ENCODE measurements at regions not wholly inside any gene's neighbourhood (a gene's known extent, or its start where the extent isn't known, plus 50 kb on each side); places are given as distances from the start of the nearest gene placed in this dataset.
A peak's percentile ranks its signal among the peaks of the same experiment; 100 is the strongest.

DNA sequence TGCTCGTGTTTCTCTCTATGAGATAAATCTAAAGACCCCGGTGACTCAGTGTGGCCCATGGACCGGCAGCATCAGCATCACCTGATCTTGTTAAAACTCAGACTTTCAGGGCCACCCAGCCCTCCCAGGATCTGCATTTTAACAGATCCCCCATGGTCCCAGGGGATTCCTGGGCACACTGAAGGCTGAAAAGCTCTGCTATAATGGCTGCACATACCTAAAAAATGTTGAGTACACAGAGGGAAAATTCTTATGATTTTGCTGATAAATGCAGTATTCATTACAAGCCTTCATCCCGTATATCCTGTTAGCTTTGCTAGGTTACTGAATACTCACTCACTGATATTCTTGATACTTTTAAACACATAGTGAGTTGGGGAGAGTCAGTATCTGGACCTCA is 200.5 kb downstream of the MYLK4 start:
- no peak overlapping the region for H3K27ac ChIP-seq (ENCODE audit: low read depth, low read length)
- H2AK5ac ChIP-seq (ENCODE audit: low read length): no peak overlapping the region
- H3K23ac ChIP-seq (ENCODE audit: low read length): no peak overlapping the region
- H2BK15ac ChIP-seq (replicated peaks; ENCODE audit: low read depth): no peak overlapping the region
- H3K56ac ChIP-seq (ENCODE audit: low read length): no peak overlapping the region
- H3K79me2 ChIP-seq (ENCODE audit: control insufficient read depth, insufficient read depth, low read length): no peaks in the 10 kb centered on the region
- H3K9ac ChIP-seq (ENCODE audit: low read length): no peak overlapping the region
- H4K8ac ChIP-seq (ENCODE audit: low read depth, low read length): no peak overlapping the region
- no peaks in the 10 kb centered on the region for H3K36me3 ChIP-seq (ENCODE audit: control insufficient read depth, insufficient read depth, low read length)
- H2BK120ac ChIP-seq (ENCODE audit: low read depth, low read length): no peak overlapping the region
- H4K5ac ChIP-seq (ENCODE audit: low read length): no peak overlapping the region
- no peak overlapping the region for H3K4ac ChIP-seq (ENCODE audit: low read depth, low read length)
- no peak overlapping the region for H3K4me2 ChIP-seq (ENCODE audit: low read length)
- H3K4me3 ChIP-seq (ENCODE audit: low read length): no peak overlapping the region
- H3K18ac ChIP-seq (ENCODE audit: low read length): no peak overlapping the region
- H2BK5ac ChIP-seq (ENCODE audit: low read length): no peak overlapping the region
- no peaks in the 10 kb centered on the region for H3K79me1 ChIP-seq (ENCODE audit: low read length)
- H3K27me3 ChIP-seq (ENCODE audit: insufficient read depth, low read length, poor library complexity): no peaks in the 10 kb centered on the region
- H3K4me1 ChIP-seq (ENCODE audit: control insufficient read depth, low read depth, low read length): peaks cover 2% of the 10 kb centered on the region
- DNase-seq: no peak
- whole genome bisulfite sequencing (ENCODE audit: extremely low coverage, insufficient coverage, low lambda C conversion rate): no CpG with 5 or more reads among the region's 4 CpGs

- no peak overlapping the region for H2BK5ac ChIP-seq (ENCODE audit: low read length)
- H3K18ac ChIP-seq (ENCODE audit: low read length): no peak overlapping the region
- H3K4me2 ChIP-seq (ENCODE audit: low read length): no peak overlapping the region
- H2BK15ac ChIP-seq (replicated peaks; ENCODE audit: low read depth): no peak overlapping the region
- no peaks in the 10 kb centered on the region for H3K27me3 ChIP-seq (ENCODE audit: insufficient read depth, low read length, poor library complexity)
- H3K56ac ChIP-seq (ENCODE audit: low read length): no peak overlapping the region
- no CpG with 5 or more reads among the region's 3 CpGs for WGBS (ENCODE audit: extremely low coverage, insufficient coverage, low lambda C conversion rate)
- H3K23ac ChIP-seq (ENCODE audit: low read length): no peak overlapping the region
- H2AK5ac ChIP-seq (ENCODE audit: low read length): no peak overlapping the region
- H3K4ac ChIP-seq (ENCODE audit: low read depth, low read length): no peak overlapping the region
- H3K9ac ChIP-seq (ENCODE audit: low read length): no peak overlapping the region
- no peak overlapping the region for H3K27ac ChIP-seq (ENCODE audit: low read depth, low read length)
- H4K5ac ChIP-seq (ENCODE audit: low read length): no peak overlapping the region
- H3K4me1 ChIP-seq (ENCODE audit: control insufficient read depth, low read depth, low read length): peaks cover 2% of the 10 kb centered on the region
- no peaks in the 10 kb centered on the region for H3K79me1 ChIP-seq (ENCODE audit: low read length)
- H2BK120ac ChIP-seq (ENCODE audit: low read depth, low read length): no peak overlapping the region
- H4K8ac ChIP-seq (ENCODE audit: low read depth, low read length): no peak overlapping the region
- no peak overlapping the region for H3K4me3 ChIP-seq (ENCODE audit: low read length)
- H3K36me3 ChIP-seq (ENCODE audit: control insufficient read depth, insufficient read depth, low read length): no peaks in the 10 kb centered on the region
- no peaks in the 10 kb centered on the region for H3K79me2 ChIP-seq (ENCODE audit: control insufficient read depth, insufficient read depth, low read length)
- peak; percentile 60 for DNase-seq
Observed at GRCh38 chr6:2549834-2550233, 200.9 kb downstream of the MYLK4 start.

DNA sequence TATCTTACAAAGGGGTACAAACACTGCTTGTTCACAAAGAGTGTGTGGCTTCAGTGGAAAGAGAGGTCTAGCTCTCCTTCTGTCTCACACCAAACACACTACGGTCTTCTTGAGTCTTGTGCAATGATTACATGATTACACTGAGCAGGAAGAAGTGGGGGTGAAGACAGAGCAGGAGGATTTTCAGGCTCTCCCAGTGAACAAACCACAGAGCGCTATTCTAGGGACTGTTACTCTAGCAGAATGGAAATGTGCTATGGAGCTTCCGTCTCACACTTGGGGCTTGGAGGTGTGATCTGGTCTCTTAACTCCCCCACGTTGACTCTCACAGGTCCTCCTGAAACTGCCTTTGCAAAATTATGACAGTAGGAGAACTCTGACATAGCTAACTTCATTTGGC is 203.4 kb downstream of the MYLK4 start:
- H3K79me1 ChIP-seq (ENCODE audit: low read length): no peaks in the 10 kb centered on the region
- no peak overlapping the region for H3K27ac ChIP-seq (ENCODE audit: low read depth, low read length)
- no peak overlapping the region for H2AK5ac ChIP-seq (ENCODE audit: low read length)
- no peaks in the 10 kb centered on the region for H3K79me2 ChIP-seq (ENCODE audit: control insufficient read depth, insufficient read depth, low read length)
- peaks cover 2% of the 10 kb centered on the region for H3K4me1 ChIP-seq (ENCODE audit: control insufficient read depth, low read depth, low read length)
- H2BK5ac ChIP-seq (ENCODE audit: low read length): no peak overlapping the region
- H3K9ac ChIP-seq (ENCODE audit: low read length): no peak overlapping the region
- no peak overlapping the region for H3K18ac ChIP-seq (ENCODE audit: low read length)
- no peak overlapping the region for H3K4ac ChIP-seq (ENCODE audit: low read depth, low read length)
- no CpG with 5 or more reads among the region's 4 CpGs for WGBS (ENCODE audit: extremely low coverage, insufficient coverage, low lambda C conversion rate)
- H2BK15ac ChIP-seq (replicated peaks; ENCODE audit: low read depth): no peak overlapping the region
- H4K5ac ChIP-seq (ENCODE audit: low read length): no peak overlapping the region
- no peak overlapping the region for H3K4me3 ChIP-seq (ENCODE audit: low read length)
- no peak overlapping the region for H2BK120ac ChIP-seq (ENCODE audit: low read depth, low read length)
- no peak overlapping the region for H4K8ac ChIP-seq (ENCODE audit: low read depth, low read length)
- H3K36me3 ChIP-seq (ENCODE audit: control insufficient read depth, insufficient read depth, low read length): no peaks in the 10 kb centered on the region
- no peaks in the 10 kb centered on the region for H3K27me3 ChIP-seq (ENCODE audit: insufficient read depth, low read length, poor library complexity)
- no peak for DNase-seq
- no peak overlapping the region for H3K56ac ChIP-seq (ENCODE audit: low read length)
- H3K23ac ChIP-seq (ENCODE audit: low read length): no peak overlapping the region
- no peak overlapping the region for H3K4me2 ChIP-seq (ENCODE audit: low read length)

GRCh38 chr6:2546901-2547300 is 203.8 kb downstream of the MYLK4 start:
- Histone ChIP-seq H4K8ac (ENCODE audit: low read depth, low read length) (no peak overlapping the region), H3K4me3 (ENCODE audit: low read length) (no peak overlapping the region), H3K18ac (ENCODE audit: low read length) (no peak overlapping the region), H3K4ac (ENCODE audit: low read depth, low read length) (no peak overlapping the region), H2BK15ac (replicated peaks; ENCODE audit: low read depth) (no peak overlapping the region), H3K56ac (ENCODE audit: low read length) (no peak overlapping the region), H3K27me3 (ENCODE audit: insufficient read depth, low read length, poor library complexity) (no peaks in the 10 kb centered on the region), H4K5ac (ENCODE audit: low read length) (no peak overlapping the region), H2BK5ac (ENCODE audit: low read length) (no peak overlapping the region), H2BK120ac (ENCODE audit: low read depth, low read length) (no peak overlapping the region), H3K27ac (ENCODE audit: low read depth, low read length) (no peak overlapping the region), H3K23ac (ENCODE audit: low read length) (no peak overlapping the region), H2AK5ac (ENCODE audit: low read length) (no peak overlapping the region), H3K9ac (ENCODE audit: low read length) (no peak overlapping the region), H3K79me1 (ENCODE audit: low read length) (no peaks in the 10 kb centered on the region), H3K36me3 (ENCODE audit: control insufficient read depth, insufficient read depth, low read length) (no peaks in the 10 kb centered on the region), H3K4me2 (ENCODE audit: low read length) (no peak overlapping the region), H3K4me1 (ENCODE audit: control insufficient read depth, low read depth, low read length) (peaks cover 2% of the 10 kb centered on the region), H3K79me2 (ENCODE audit: control insufficient read depth, insufficient read depth, low read length) (no peaks in the 10 kb centered on the region)
- no peak for DNase-seq
- WGBS (ENCODE audit: extremely low coverage, insufficient coverage, low lambda C conversion rate): 100% methylated on average over 1 of the region's 8 CpGs

DNA sequence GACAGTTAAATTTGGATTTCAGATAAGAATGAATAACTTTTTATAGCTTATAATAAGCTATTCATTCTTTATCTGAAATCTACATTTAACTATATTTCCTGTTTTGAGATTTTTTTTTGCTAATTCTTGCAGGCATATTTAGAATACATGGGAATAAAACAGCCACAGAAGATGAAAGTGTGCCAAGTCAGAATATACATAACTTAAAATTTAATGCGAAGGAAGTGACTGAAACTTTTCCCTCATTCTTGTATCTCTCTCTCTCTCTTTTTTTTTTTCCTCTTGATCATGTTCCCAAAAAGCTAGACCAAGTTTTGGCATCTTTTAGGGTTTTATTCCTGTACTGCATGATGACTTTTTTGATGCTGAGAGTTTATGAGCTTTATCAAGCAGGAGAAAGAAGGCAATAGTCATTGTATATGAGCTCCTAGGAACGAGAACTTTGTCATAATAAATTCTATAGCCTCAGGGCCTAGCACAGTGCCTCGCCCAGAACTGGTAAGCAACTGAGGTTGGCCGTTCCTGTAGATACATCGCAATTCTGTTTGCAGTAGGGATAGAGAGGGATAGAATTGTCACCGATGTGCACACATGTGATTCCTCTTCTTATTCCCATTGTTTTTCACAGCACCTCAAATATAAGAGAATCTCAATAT is 205.2 kb downstream of the MYLK4 start:
- Histone ChIP-seq H3K23ac (ENCODE audit: low read length) (no peak overlapping the region), H2BK5ac (ENCODE audit: low read length) (no peak overlapping the region), H4K5ac (ENCODE audit: low read length) (no peak overlapping the region), H3K36me3 (ENCODE audit: control insufficient read depth, insufficient read depth, low read length) (no peaks in the 10 kb centered on the region), H3K56ac (ENCODE audit: low read length) (no peak overlapping the region), H3K18ac (ENCODE audit: low read length) (no peak overlapping the region), H3K27me3 (ENCODE audit: insufficient read depth, low read length, poor library complexity) (no peaks in the 10 kb centered on the region), H3K9ac (ENCODE audit: low read length) (no peak overlapping the region), H2BK120ac (ENCODE audit: low read depth, low read length) (no peak overlapping the region), H3K4me2 (ENCODE audit: low read length) (no peak overlapping the region), H4K8ac (ENCODE audit: low read depth, low read length) (no peak overlapping the region), H3K4me3 (ENCODE audit: low read length) (no peak overlapping the region), H2AK5ac (ENCODE audit: low read length) (no peak overlapping the region), H3K27ac (ENCODE audit: low read depth, low read length) (no peak overlapping the region), H3K79me2 (ENCODE audit: control insufficient read depth, insufficient read depth, low read length) (no peaks in the 10 kb centered on the region), H3K4ac (ENCODE audit: low read depth, low read length) (no peak overlapping the region), H3K4me1 (ENCODE audit: control insufficient read depth, low read depth, low read length) (peaks cover 2% of the 10 kb centered on the region), H2BK15ac (replicated peaks; ENCODE audit: low read depth) (no peak overlapping the region), H3K79me1 (ENCODE audit: low read length) (no peaks in the 10 kb centered on the region)
- DNase-seq: no peak
- WGBS (ENCODE audit: extremely low coverage, insufficient coverage, low lambda C conversion rate): no CpG with 5 or more reads among the region's 6 CpGs

DNA sequence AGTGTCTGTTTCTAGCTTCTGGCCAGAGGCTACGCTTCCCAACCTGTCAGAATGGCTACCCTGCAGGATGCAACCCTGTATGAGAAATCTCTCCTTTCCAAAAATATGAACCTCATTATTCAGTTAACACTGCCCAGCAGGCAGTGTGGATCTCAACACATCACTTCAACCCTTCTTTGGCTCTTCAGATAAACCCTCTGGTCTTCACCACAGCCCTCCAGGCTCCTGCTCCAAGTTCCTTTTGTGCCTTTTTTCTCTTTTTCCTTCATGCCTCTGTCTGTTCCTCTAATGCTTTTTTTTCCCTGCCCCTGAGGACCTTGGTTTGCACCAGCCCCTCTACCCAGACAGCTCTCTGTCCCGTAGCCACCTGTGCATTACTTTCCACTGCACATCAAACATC is 207.4 kb downstream of the MYLK4 start:
- H3K4me2 ChIP-seq (ENCODE audit: low read length): no peak overlapping the region
- H3K4me3 ChIP-seq (ENCODE audit: low read length): no peak overlapping the region
- no peak overlapping the region for H3K27ac ChIP-seq (ENCODE audit: low read depth, low read length)
- no peak for DNase-seq
- no CpG with 5 or more reads among the region's 2 CpGs for WGBS (ENCODE audit: extremely low coverage, insufficient coverage, low lambda C conversion rate)
- H3K27me3 ChIP-seq (ENCODE audit: insufficient read depth, low read length, poor library complexity): no peaks in the 10 kb centered on the region
- H4K8ac ChIP-seq (ENCODE audit: low read depth, low read length): no peak overlapping the region
- no peaks in the 10 kb centered on the region for H3K36me3 ChIP-seq (ENCODE audit: control insufficient read depth, insufficient read depth, low read length)
- H3K4me1 ChIP-seq (ENCODE audit: control insufficient read depth, low read depth, low read length): no peaks in the 10 kb centered on the region
- H2BK120ac ChIP-seq (ENCODE audit: low read depth, low read length): no peak overlapping the region
- H3K9ac ChIP-seq (ENCODE audit: low read length): no peak overlapping the region
- no peaks in the 10 kb centered on the region for H3K79me1 ChIP-seq (ENCODE audit: low read length)
- H2BK5ac ChIP-seq (ENCODE audit: low read length): no peak overlapping the region
- no peak overlapping the region for H3K4ac ChIP-seq (ENCODE audit: low read depth, low read length)
- no peak overlapping the region for H4K5ac ChIP-seq (ENCODE audit: low read length)
- H3K79me2 ChIP-seq (ENCODE audit: control insufficient read depth, insufficient read depth, low read length): no peaks in the 10 kb centered on the region
- H3K56ac ChIP-seq (ENCODE audit: low read length): no peak overlapping the region
- no peak overlapping the region for H2BK15ac ChIP-seq (replicated peaks; ENCODE audit: low read depth)
- no peak overlapping the region for H2AK5ac ChIP-seq (ENCODE audit: low read length)
- H3K18ac ChIP-seq (ENCODE audit: low read length): no peak overlapping the region
- no peak overlapping the region for H3K23ac ChIP-seq (ENCODE audit: low read length)

All from mesendoderm (in vitro differentiated cells).